ENCODE measurements at regions not wholly inside any gene's neighbourhood (a gene's known extent, or its start where the extent isn't known, plus 50 kb on each side); places are given as distances from the start of the nearest gene placed in this dataset.

GRCh38 chr3:64837126-64837738 lies 149.4 kb upstream of the ADAMTS9 start:
- POLR2A ChIA-PET: no interaction called here
- TF ChIP-seq, protein P1, sequence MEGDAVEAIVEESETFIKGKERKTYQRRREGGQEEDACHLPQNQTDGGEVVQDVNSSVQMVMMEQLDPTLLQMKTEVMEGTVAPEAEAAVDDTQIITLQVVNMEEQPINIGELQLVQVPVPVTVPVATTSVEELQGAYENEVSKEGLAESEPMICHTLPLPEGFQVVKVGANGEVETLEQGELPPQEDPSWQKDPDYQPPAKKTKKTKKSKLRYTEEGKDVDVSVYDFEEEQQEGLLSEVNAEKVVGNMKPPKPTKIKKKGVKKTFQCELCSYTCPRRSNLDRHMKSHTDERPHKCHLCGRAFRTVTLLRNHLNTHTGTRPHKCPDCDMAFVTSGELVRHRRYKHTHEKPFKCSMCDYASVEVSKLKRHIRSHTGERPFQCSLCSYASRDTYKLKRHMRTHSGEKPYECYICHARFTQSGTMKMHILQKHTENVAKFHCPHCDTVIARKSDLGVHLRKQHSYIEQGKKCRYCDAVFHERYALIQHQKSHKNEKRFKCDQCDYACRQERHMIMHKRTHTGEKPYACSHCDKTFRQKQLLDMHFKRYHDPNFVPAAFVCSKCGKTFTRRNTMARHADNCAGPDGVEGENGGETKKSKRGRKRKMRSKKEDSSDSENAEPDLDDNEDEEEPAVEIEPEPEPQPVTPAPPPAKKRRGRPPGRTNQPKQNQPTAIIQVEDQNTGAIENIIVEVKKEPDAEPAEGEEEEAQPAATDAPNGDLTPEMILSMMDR (IDR thresholded peaks at IDR 0.05; ENCODE audit: control extremely low read depth, extremely low read depth, low read depth, missing control alignments): no peak
- CTCF ChIA-PET: no interaction called here
- no peak for DNase-seq (ENCODE audit: extremely low spot score)

GRCh38 chr3:64836097-64836496 lies 148.3 kb upstream of the ADAMTS9 start:
- ChIA-PET POLR2A (no interaction called here), CTCF (no interaction called here)
- TF ChIP-seq, protein P1 (IDR thresholded peaks at IDR 0.05; ENCODE audit: control extremely low read depth, extremely low read depth, low read depth, missing control alignments): no peak
- no peak for DNase-seq (ENCODE audit: extremely low spot score)

DNA sequence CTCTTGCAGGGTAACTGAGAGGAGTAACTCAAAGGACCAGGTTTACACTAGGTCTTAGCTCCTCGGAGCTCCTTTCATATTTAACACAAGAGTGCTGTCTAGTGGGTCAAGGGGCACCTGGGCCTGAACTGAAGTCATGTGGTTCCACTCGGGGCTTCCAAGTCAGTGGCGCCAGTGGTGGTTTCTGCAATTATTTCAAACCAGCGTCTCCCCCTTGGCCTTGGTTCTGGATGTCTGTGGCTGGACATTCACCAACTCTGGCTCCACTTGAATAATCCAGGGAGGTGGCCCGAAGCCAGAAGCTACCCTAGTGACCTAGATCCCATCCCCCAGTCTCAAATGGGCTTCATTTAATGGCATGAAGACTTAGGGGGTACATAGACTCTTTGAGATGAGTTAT lies 144.3 kb upstream of the ADAMTS9 start:
- POLR2A ChIA-PET: no interaction called here
- CTCF ChIA-PET: no interaction called here
- TF ChIP-seq, protein P1 (IDR thresholded peaks at IDR 0.05; ENCODE audit: control extremely low read depth, extremely low read depth, low read depth, missing control alignments): no peak
- no peak for DNase-seq (ENCODE audit: extremely low spot score)

DNA sequence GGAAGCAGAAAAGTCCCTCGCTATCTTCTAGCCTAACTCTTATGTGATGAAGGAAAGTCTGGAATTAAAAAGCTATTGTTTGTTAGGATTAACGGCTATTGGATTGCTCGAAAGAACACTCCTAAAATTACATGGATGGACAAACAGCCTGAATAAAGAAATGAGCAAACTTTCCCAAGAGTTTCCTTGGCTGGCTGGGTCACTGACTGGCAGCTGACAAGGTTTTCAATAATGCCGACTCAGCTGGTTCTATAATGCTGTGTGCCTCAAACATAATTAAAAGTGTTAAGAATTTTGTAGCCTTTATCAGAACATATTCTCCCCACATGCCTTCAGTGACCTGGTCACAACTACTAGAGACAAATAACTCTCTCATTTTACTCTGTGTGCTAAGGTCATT lies 142.9 kb upstream of the ADAMTS9 start:
- ChIA-PET CTCF (no interaction called here), POLR2A (no interaction called here)
- TF ChIP-seq, protein P1 (IDR thresholded peaks at IDR 0.05; ENCODE audit: control extremely low read depth, extremely low read depth, low read depth, missing control alignments): no peak
- no peak for DNase-seq (ENCODE audit: extremely low spot score)

DNA sequence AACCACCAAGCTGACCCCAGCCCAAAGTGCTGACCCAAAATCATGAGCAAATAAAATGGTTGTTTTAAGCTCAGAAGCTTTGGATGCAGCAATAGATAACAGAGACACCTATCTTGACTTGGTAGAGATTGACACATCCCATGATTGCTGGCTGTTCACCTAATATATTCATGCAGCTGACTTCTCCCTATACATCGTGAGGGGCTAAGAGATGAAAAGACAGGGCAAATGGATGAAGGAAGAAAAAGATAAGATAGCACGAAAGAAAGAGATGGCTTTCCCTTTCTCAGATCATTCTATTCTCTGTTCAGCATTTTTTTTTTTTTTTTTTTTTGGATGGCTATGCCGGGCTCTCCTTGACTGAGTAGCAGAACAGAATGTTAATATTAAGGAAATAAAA lies 141.5 kb upstream of the ADAMTS9 start:
- ChIA-PET CTCF (interaction anchor here (3.4 kb wide), 1 partner anchor 13 kb away, joined by 10 read pairs; no protein-coding TSS in a partner anchor), POLR2A (no interaction called here)
- DNase-seq (ENCODE audit: extremely low spot score): no peak
- TF ChIP-seq, protein P1 (IDR thresholded peaks at IDR 0.05; ENCODE audit: control extremely low read depth, extremely low read depth, low read depth, missing control alignments): no peak

- DNase-seq (ENCODE audit: extremely low spot score): no peak
- ChIA-PET POLR2A (no interaction called here), CTCF (interaction anchor here (1.2 to 3.4 kb wide), 2 partner anchors 12 to 15 kb away, joined by 3 to 10 read pairs; no protein-coding TSS in a partner anchor)
- TF ChIP-seq, protein P1 (IDR thresholded peaks at IDR 0.05; ENCODE audit: control extremely low read depth, extremely low read depth, low read depth, missing control alignments): no peak
These were observed 140.5 kb upstream of the ADAMTS9 start for GRCh38 chr3:64828276-64828675.

Data from GM10248 (cell line).